Immature natural killer cell (primary cell): ENCODE measurements at regions not wholly inside any gene's neighbourhood (a gene's known extent, or its start where the extent isn't known, plus 50 kb on each side); places are given as distances from the start of the nearest gene placed in this dataset.

Experiments used
- DNase-seq, 3 donors: peaks; one replicate each; pipeline ENCODE4 v3.0.0; 2022; ENCODE audit warnings: mixed read lengths in 1 of 3
- H3K27ac Mint-ChIP-seq, 6 donors: one replicate each; pipeline ENCODE4 v1.8.0; 2020; ENCODE audit warnings: mixed read lengths in 6 of 6, mild to moderate bottlenecking in 5 of 6, inconsistent platforms in 4 of 6, moderate library complexity in 3 of 6
- H3K27me3 Mint-ChIP-seq, 3 donors: one replicate each; pipeline ENCODE4 v1.8.0; 2020 to 2021; ENCODE audit warnings: low read depth in 3 of 3, mild to moderate bottlenecking in 3 of 3, mixed read lengths in 3 of 3, moderate library complexity in 3 of 3, inconsistent platforms in 1 of 3
- H3K36me3 Mint-ChIP-seq, 3 donors: one replicate each; pipeline ENCODE4 v1.8.0; 2020; ENCODE audit warnings: mixed read lengths in 3 of 3, inconsistent platforms in 2 of 3, mild to moderate bottlenecking in 2 of 3
- H3K4me1 Mint-ChIP-seq, 2 donors: one replicate each; pipeline ENCODE4 v1.8.0; 2020; ENCODE audit warnings: inconsistent platforms in 2 of 2, mild to moderate bottlenecking in 2 of 2, mixed read lengths in 2 of 2, moderate library complexity in 1 of 2
- H3K4me3 Mint-ChIP-seq, 5 donors: one replicate each; pipeline ENCODE4 v1.8.0; 2020; ENCODE audit warnings: mild to moderate bottlenecking in 5 of 5, mixed read lengths in 5 of 5, inconsistent platforms in 3 of 5, moderate library complexity in 3 of 5
- H3K9me3 Mint-ChIP-seq, 6 donors: one replicate each; pipeline ENCODE4 v1.8.0; 2020; ENCODE audit warnings: mild to moderate bottlenecking in 6 of 6, mixed read lengths in 6 of 6, inconsistent platforms in 4 of 6, moderate library complexity in 3 of 6

- Mint-ChIP-seq H3K36me3 (no peaks in the 10 kb centered on the region), H3K4me1 (peaks cover 10 to 16% of the 10 kb centered on the region in 2 donors), H3K27me3 (peaks cover 0 to 9% (median 0%) of the 10 kb centered on the region in 3 donors), H3K27ac (no peak overlapping the region), H3K9me3 (no peaks in the 10 kb centered on the region), H3K4me3 (no peak overlapping the region)
- no peak for DNase-seq
Observed at GRCh38 chrX:10052906-10053625, 85.9 kb downstream of the CLDN34 start.

GRCh38 chrX:10054396-10054795 is 87.2 kb downstream of the CLDN34 start:
- H3K27ac Mint-ChIP-seq: no peak overlapping the region
- peaks cover 0 to 10% (median 0%) of the 10 kb centered on the region in 3 donors for H3K27me3 Mint-ChIP-seq
- no peaks in the 10 kb centered on the region for H3K36me3 Mint-ChIP-seq
- DNase-seq: no peak
- H3K4me3 Mint-ChIP-seq: no peak overlapping the region
- peaks cover 17 to 24% of the 10 kb centered on the region in 2 donors for H3K4me1 Mint-ChIP-seq
- no peaks in the 10 kb centered on the region for H3K9me3 Mint-ChIP-seq

GRCh38 chrX:10055430-10055829 is 88.3 kb downstream of the CLDN34 start:
- no peak for DNase-seq
- Mint-ChIP-seq H3K4me3 (no peak overlapping the region), H3K27me3 (peaks cover 0 to 5% (median 1%) of the 10 kb centered on the region in 3 donors), H3K4me1 (peaks cover 18 to 24% of the 10 kb centered on the region in 2 donors), H3K27ac (no peak overlapping the region), H3K36me3 (no peaks in the 10 kb centered on the region), H3K9me3 (no peaks in the 10 kb centered on the region)

GRCh38 chrX:10062352-10062751 is 94.4 kb upstream of the CLCN4 start:
- peaks cover 0 to 1% (median 0%) of the 10 kb centered on the region in 6 donors for H3K9me3 Mint-ChIP-seq
- peaks cover 0 to 6% (median 0%) of the 10 kb centered on the region in 3 donors for H3K36me3 Mint-ChIP-seq
- peaks cover 0 to 3% (median 1%) of the 10 kb centered on the region in 3 donors for H3K27me3 Mint-ChIP-seq
- H3K4me3 Mint-ChIP-seq: no peak overlapping the region
- no peak overlapping the region for H3K27ac Mint-ChIP-seq
- DNase-seq: no peak
- H3K4me1 Mint-ChIP-seq: peaks cover 8 to 9% of the 10 kb centered on the region in 2 donors

- Mint-ChIP-seq H3K4me1 (peaks cover 8 to 9% of the 10 kb centered on the region in 2 donors), H3K9me3 (peaks cover 0 to 1% (median 0%) of the 10 kb centered on the region in 6 donors), H3K4me3 (no peak overlapping the region), H3K36me3 (peaks cover 0 to 6% (median 5%) of the 10 kb centered on the region in 3 donors), H3K27me3 (peaks cover 0 to 3% (median 1%) of the 10 kb centered on the region in 3 donors), H3K27ac (no peak overlapping the region)
- no peak for DNase-seq
Observed at GRCh38 chrX:10062980-10063379, 93.8 kb upstream of the CLCN4 start.

GRCh38 chrX:10064736-10065135 is 92.0 kb upstream of the CLCN4 start:
- no peak overlapping the region for H3K4me3 Mint-ChIP-seq
- H3K9me3 Mint-ChIP-seq: peaks cover 0 to 1% (median 0%) of the 10 kb centered on the region in 6 donors
- no peak for DNase-seq
- H3K27ac Mint-ChIP-seq: no peak overlapping the region
- H3K4me1 Mint-ChIP-seq: no peaks in the 10 kb centered on the region
- peaks cover 0 to 4% (median 1%) of the 10 kb centered on the region in 3 donors for H3K27me3 Mint-ChIP-seq
- peaks cover 0 to 6% (median 5%) of the 10 kb centered on the region in 3 donors for H3K36me3 Mint-ChIP-seq

GRCh38 chrX:10070714-10071436 is 85.9 kb upstream of the CLCN4 start:
- H3K27me3 Mint-ChIP-seq: peaks cover 0 to 4% (median 0%) of the 10 kb centered on the region in 3 donors
- peaks cover 0 to 5% (median 2%) of the 10 kb centered on the region in 3 donors for H3K36me3 Mint-ChIP-seq
- H3K9me3 Mint-ChIP-seq: no peaks in the 10 kb centered on the region
- H3K4me3 Mint-ChIP-seq: no peak overlapping the region
- no peak for DNase-seq
- no peaks in the 10 kb centered on the region for H3K4me1 Mint-ChIP-seq
- H3K27ac Mint-ChIP-seq: no peak overlapping the region

GRCh38 chrX:10071451-10072144 is 85.2 kb upstream of the CLCN4 start:
- no peaks in the 10 kb centered on the region for H3K9me3 Mint-ChIP-seq
- peaks cover 0 to 4% (median 0%) of the 10 kb centered on the region in 3 donors for H3K27me3 Mint-ChIP-seq
- peaks cover 0 to 5% (median 0%) of the 10 kb centered on the region in 3 donors for H3K36me3 Mint-ChIP-seq
- no peak for DNase-seq
- H3K4me1 Mint-ChIP-seq: no peaks in the 10 kb centered on the region
- H3K27ac Mint-ChIP-seq: no peak overlapping the region
- H3K4me3 Mint-ChIP-seq: no peak overlapping the region

- no peaks in the 10 kb centered on the region for H3K36me3 Mint-ChIP-seq
- no peak overlapping the region for H3K4me3 Mint-ChIP-seq
- H3K27me3 Mint-ChIP-seq: peaks cover 0 to 4% (median 0%) of the 10 kb centered on the region in 3 donors
- peaks cover 0 to under 1% of the 10 kb centered on the region in 2 donors for H3K4me1 Mint-ChIP-seq
- no peak overlapping the region for H3K27ac Mint-ChIP-seq
- DNase-seq: no peak
- H3K9me3 Mint-ChIP-seq: no peaks in the 10 kb centered on the region
Observed at GRCh38 chrX:10072786-10073568, 83.8 kb upstream of the CLCN4 start.

- Mint-ChIP-seq H3K27me3 (peaks cover 0 to 4% (median 0%) of the 10 kb centered on the region in 3 donors), H3K27ac (no peak overlapping the region), H3K4me3 (no peak overlapping the region), H3K4me1 (peaks cover 3 to 7% of the 10 kb centered on the region in 2 donors), H3K36me3 (no peaks in the 10 kb centered on the region), H3K9me3 (no peaks in the 10 kb centered on the region)
- DNase-seq: no peak
Observed at GRCh38 chrX:10073671-10074070, 83.1 kb upstream of the CLCN4 start.

GRCh38 chrX:10074241-10074941 is 82.4 kb upstream of the CLCN4 start:
- no peak overlapping the region for H3K27ac Mint-ChIP-seq
- H3K4me1 Mint-ChIP-seq: peaks cover 3 to 7% of the 10 kb centered on the region in 2 donors
- H3K4me3 Mint-ChIP-seq: no peak overlapping the region
- no peaks in the 10 kb centered on the region for H3K9me3 Mint-ChIP-seq
- no peaks in the 10 kb centered on the region for H3K36me3 Mint-ChIP-seq
- no peak for DNase-seq
- no peaks in the 10 kb centered on the region for H3K27me3 Mint-ChIP-seq

- no peak for DNase-seq
- H3K4me1 Mint-ChIP-seq: peaks cover 3 to 7% of the 10 kb centered on the region in 2 donors
- no peaks in the 10 kb centered on the region for H3K27me3 Mint-ChIP-seq
- H3K36me3 Mint-ChIP-seq: peaks cover 0 to 7% (median 0%) of the 10 kb centered on the region in 3 donors
- no peak overlapping the region for H3K27ac Mint-ChIP-seq
- no peaks in the 10 kb centered on the region for H3K9me3 Mint-ChIP-seq
- H3K4me3 Mint-ChIP-seq: no peak overlapping the region
Observed at GRCh38 chrX:10076765-10077164, 80.0 kb upstream of the CLCN4 start.
